ENCODE measurements at regions not wholly inside any gene's neighbourhood (a gene's known extent, or its start where the extent isn't known, plus 50 kb on each side); places are given as distances from the start of the nearest gene placed in this dataset.

DNA sequence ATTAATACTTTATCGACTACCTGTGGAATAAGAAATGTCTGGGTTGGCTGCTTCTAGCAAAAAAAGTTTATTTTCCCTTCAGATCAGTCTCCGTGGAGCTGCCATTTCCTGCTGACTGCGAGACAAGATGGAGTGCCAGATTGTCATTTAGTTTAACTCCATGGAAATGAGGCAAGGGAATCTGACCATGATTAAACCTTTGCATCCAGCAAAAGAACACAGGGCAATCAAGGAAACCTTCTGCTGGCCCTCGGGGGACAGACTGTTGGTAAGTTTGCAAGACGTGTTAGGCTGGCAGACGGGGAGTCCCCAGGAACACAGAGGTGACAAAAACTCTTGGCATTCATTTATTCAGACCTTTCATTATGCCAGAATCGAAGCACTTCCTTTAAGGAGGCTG, 52.2 kb upstream of the SPACA1 start:
- Mint-ChIP-seq H3K27ac (no peak overlapping the region), H3K9me3 (ENCODE audit: low read depth) (no peaks in the 10 kb centered on the region), H3K27me3 (peaks cover 27% of the 10 kb centered on the region), H3K36me3 (no peaks in the 10 kb centered on the region), H3K4me3 (no peak overlapping the region), H3K4me1 (no peaks in the 10 kb centered on the region)
- DNase-seq (no peak), ATAC-seq (no peak)
- CTCF ChIA-PET, result no interaction called here

DNA sequence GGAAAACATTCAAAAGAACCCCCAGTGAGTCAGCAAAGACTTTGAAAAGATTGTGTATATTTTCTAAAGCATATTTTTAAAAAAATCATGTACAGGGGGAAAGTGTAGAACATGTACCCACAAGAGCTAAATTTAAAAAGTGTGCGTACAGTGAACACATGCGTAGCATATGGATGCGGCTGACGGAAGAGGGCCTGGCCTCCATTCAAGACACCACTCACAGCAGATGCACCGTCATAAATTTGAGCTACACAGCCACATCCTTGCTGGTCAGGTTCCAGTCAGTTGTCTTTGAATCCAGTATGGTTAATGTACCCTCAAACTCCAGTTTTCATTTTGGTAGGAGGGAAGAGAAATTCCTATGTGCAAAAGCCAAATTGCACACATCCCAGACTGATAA, 54.3 kb upstream of the SPACA1 start:
- CTCF ChIA-PET, result no interaction called here
- Mint-ChIP-seq H3K36me3 (no peaks in the 10 kb centered on the region), H3K4me1 (no peaks in the 10 kb centered on the region), H3K27me3 (peaks cover 25% of the 10 kb centered on the region), H3K27ac (no peak overlapping the region), H3K9me3 (ENCODE audit: low read depth) (no peaks in the 10 kb centered on the region), H3K4me3 (no peak overlapping the region)
- no peak for DNase-seq
- no peak for ATAC-seq

DNA sequence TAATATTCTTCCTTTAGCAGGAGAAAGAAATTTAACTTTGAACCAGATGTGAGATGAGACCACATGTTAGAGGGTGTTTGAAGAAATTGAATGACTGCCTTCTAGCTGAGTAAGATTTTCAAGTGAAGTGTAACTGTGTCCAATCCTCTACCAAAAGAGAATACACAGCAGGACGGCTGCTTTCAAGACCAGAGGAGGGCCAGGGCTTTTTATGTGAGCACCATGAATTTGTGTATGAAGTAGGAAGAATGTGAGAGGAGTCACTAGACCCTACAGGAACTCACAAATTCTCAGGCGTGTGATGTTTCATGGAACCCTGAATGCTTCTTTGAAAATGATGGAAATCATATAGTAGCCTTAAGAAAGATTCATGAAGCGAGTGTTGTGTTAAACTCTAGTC, 56.8 kb upstream of the SPACA1 start:
- Mint-ChIP-seq H3K36me3 (no peaks in the 10 kb centered on the region), H3K27me3 (peaks cover 24% of the 10 kb centered on the region), H3K9me3 (ENCODE audit: low read depth) (no peaks in the 10 kb centered on the region), H3K4me3 (no peak overlapping the region), H3K4me1 (no peaks in the 10 kb centered on the region), H3K27ac (no peak overlapping the region)
- CTCF ChIA-PET, result no interaction called here
- DNase-seq (no peak), ATAC-seq (no peak)

GRCh38 chr6:87982134-87982533, 65.5 kb upstream of the SPACA1 start:
- CTCF ChIA-PET, result no interaction called here

GRCh38 chr6:87979737-87980136, 67.9 kb upstream of the SPACA1 start:
- peaks cover 33% of the 10 kb centered on the region for H3K27me3 Mint-ChIP-seq
- ATAC-seq, result no peak
- peak overlapping the region; percentile 43 for H3K4me3 Mint-ChIP-seq
- H3K27ac Mint-ChIP-seq, result no peak overlapping the region
- no peak for DNase-seq
- no peaks in the 10 kb centered on the region for H3K36me3 Mint-ChIP-seq
- no peaks in the 10 kb centered on the region for H3K9me3 Mint-ChIP-seq (ENCODE audit: low read depth)
- H3K4me1 Mint-ChIP-seq, result peaks cover 6% of the 10 kb centered on the region
- CTCF ChIA-PET, result interaction anchor here (0.7 kb wide), 1 partner anchor 424 kb away, joined by 3 read pairs; no protein-coding TSS in a partner anchor

More at GRCh38 chr6:87982134-87982533, 65.5 kb upstream of the SPACA1 start:
- Mint-ChIP-seq H3K9me3 (ENCODE audit: low read depth) (no peaks in the 10 kb centered on the region), H3K4me1 (peaks cover 6% of the 10 kb centered on the region), H3K27ac (no peak overlapping the region), H3K4me3 (no peak overlapping the region), H3K27me3 (peaks cover 31% of the 10 kb centered on the region), H3K36me3 (no peaks in the 10 kb centered on the region)
- ATAC-seq (no peak), DNase-seq (no peak)

GRCh38 chr6:87976616-87977015, 71.0 kb upstream of the SPACA1 start:
- CTCF ChIA-PET, result no interaction called here
- peaks cover 24% of the 10 kb centered on the region for H3K27me3 Mint-ChIP-seq
- H3K36me3 Mint-ChIP-seq, result no peaks in the 10 kb centered on the region
- H3K27ac Mint-ChIP-seq, result no peak overlapping the region
- DNase-seq, result no peak
- peaks cover 6% of the 10 kb centered on the region for H3K4me1 Mint-ChIP-seq
- ATAC-seq, result no peak
- no peaks in the 10 kb centered on the region for H3K9me3 Mint-ChIP-seq (ENCODE audit: low read depth)
- no peak overlapping the region for H3K4me3 Mint-ChIP-seq

- CTCF ChIA-PET, result no interaction called here
- peaks cover 6% of the 10 kb centered on the region for H3K4me1 Mint-ChIP-seq
- no peak overlapping the region for H3K27ac Mint-ChIP-seq
- H3K36me3 Mint-ChIP-seq, result no peaks in the 10 kb centered on the region
- H3K27me3 Mint-ChIP-seq, result peaks cover 24% of the 10 kb centered on the region
- no peak overlapping the region for H3K4me3 Mint-ChIP-seq
- H3K9me3 Mint-ChIP-seq (ENCODE audit: low read depth), result no peaks in the 10 kb centered on the region
- ATAC-seq, result no peak
- DNase-seq, result no peak
Observed at GRCh38 chr6:87975561-87975960, 72.1 kb upstream of the SPACA1 start.

- no peak for ATAC-seq
Observed at GRCh38 chr6:87972279-87972678, 75.4 kb upstream of the SPACA1 start.

DNA sequence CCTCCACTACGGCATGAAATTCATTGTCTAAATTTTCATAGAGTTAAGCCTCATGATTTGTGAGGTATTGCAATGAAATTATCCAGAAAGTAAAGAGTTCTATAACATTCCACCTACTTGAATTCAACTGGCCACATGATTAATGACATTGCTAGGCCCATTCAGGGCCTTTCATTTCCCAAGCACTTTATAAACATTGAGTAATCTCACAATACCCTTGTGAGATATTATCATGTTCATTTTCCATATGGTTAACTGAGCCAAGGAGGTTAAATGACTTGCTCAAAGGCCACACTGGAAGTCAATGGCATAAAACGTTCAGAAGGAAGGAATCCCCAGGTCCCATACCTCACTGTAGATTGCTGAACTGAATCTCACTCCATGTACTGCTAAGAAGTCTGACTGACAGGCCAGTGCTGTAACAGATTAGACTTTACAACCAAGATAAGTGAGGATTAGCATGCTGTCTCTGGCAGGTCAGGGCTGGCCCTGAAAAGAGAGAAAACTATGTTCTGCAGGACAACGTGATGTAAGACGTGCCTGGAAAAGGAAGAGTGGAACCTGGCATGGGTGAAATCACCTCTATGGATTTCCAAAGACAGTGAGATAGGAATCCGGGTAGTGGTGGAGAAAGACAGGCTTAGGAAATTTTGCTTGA, 75.9 kb upstream of the SPACA1 start:
- CTCF ChIA-PET, result no interaction called here
- no peaks in the 10 kb centered on the region for H3K9me3 Mint-ChIP-seq (ENCODE audit: low read depth)
- no peaks in the 10 kb centered on the region for H3K4me1 Mint-ChIP-seq
- no peak for DNase-seq
- H3K27me3 Mint-ChIP-seq, result peaks cover 12% of the 10 kb centered on the region
- H3K36me3 Mint-ChIP-seq, result no peaks in the 10 kb centered on the region
- no peak for ATAC-seq
- H3K27ac Mint-ChIP-seq, result no peak overlapping the region
- H3K4me3 Mint-ChIP-seq, result no peak overlapping the region

More at GRCh38 chr6:87972279-87972678, 75.4 kb upstream of the SPACA1 start:
- CTCF ChIA-PET, result no interaction called here
- H3K4me1 Mint-ChIP-seq, result no peaks in the 10 kb centered on the region
- no peaks in the 10 kb centered on the region for H3K9me3 Mint-ChIP-seq (ENCODE audit: low read depth)
- DNase-seq, result no peak
- H3K27ac Mint-ChIP-seq, result no peak overlapping the region
- H3K4me3 Mint-ChIP-seq, result no peak overlapping the region
- H3K36me3 Mint-ChIP-seq, result no peaks in the 10 kb centered on the region
- H3K27me3 Mint-ChIP-seq, result peaks cover 13% of the 10 kb centered on the region

- peak; percentile 78 for ATAC-seq
- Mint-ChIP-seq H3K9me3 (ENCODE audit: low read depth) (no peaks in the 10 kb centered on the region), H3K4me1 (no peaks in the 10 kb centered on the region), H3K4me3 (no peak overlapping the region), H3K27ac (no peak overlapping the region), H3K36me3 (no peaks in the 10 kb centered on the region), H3K27me3 (peaks cover 3% of the 10 kb centered on the region)
- peak; percentile 52 for DNase-seq
- CTCF ChIA-PET, result interaction anchor here (1.5 kb wide), 1 partner anchor 40 kb away, joined by 3 read pairs; no protein-coding TSS in a partner anchor
Observed at GRCh38 chr6:87968435-87969278, 79.0 kb upstream of the SPACA1 start.

- peaks cover 6% of the 10 kb centered on the region for H3K27me3 Mint-ChIP-seq
- H3K9me3 Mint-ChIP-seq (ENCODE audit: low read depth), result no peaks in the 10 kb centered on the region
- DNase-seq (no peak), ATAC-seq (no peak)
- no peak overlapping the region for H3K4me3 Mint-ChIP-seq
- CTCF ChIA-PET, result no interaction called here
- H3K27ac Mint-ChIP-seq, result no peak overlapping the region
- H3K36me3 Mint-ChIP-seq, result no peaks in the 10 kb centered on the region
- no peaks in the 10 kb centered on the region for H3K4me1 Mint-ChIP-seq
Observed at GRCh38 chr6:87965806-87966205, 81.8 kb upstream of the SPACA1 start.

- no peaks in the 10 kb centered on the region for H3K4me1 Mint-ChIP-seq
- no peak overlapping the region for H3K27ac Mint-ChIP-seq
- CTCF ChIA-PET, result no interaction called here
- H3K27me3 Mint-ChIP-seq, result peaks cover 29% of the 10 kb centered on the region
- no peak overlapping the region for H3K4me3 Mint-ChIP-seq
- no peaks in the 10 kb centered on the region for H3K36me3 Mint-ChIP-seq
- DNase-seq (no peak), ATAC-seq (no peak)
- no peaks in the 10 kb centered on the region for H3K9me3 Mint-ChIP-seq (ENCODE audit: low read depth)
Observed at GRCh38 chr6:87959083-87959482, 88.6 kb upstream of the SPACA1 start.

DNA sequence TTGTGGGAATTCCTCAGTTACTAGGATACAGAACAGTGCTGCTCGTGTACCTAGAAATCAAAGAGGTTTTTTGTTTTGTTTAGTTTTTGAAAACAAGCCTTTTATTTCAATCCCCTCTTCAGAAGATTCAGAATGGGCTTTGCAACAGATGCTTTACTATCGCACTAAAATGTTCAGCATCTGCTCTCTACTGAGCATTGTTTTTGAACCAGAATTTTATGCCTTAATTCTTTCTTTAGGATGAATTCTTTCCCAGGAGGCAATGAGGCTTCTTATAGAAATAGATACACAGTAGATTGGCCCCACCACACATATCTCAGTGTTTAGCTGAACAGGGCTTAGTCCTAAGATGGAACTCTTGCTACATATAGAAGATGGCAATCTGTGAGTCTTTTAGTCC, 95.9 kb upstream of the SPACA1 start:
- Mint-ChIP-seq H3K27me3 (peaks cover 10% of the 10 kb centered on the region), H3K27ac (no peak overlapping the region)
- CTCF ChIA-PET, result no interaction called here

DNA sequence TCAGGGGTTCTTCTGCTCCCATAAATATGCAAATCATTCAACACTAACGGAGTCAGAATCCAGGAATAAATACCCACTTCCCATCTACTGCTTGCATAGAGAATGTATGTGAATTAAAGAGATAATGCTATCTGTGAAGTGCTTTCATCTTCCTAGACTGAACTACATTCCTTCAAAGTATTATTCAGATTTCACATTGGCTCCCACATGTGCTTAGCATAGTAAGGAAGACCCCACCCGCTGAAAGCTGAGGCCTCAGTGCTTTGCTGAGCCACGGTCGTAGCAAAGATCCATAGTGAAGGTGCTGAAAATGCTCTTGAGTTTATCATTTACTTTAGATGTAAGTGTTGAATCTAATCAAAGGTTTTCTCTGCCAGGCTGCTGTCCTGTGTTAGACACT, 97.0 kb upstream of the SPACA1 start:
- ATAC-seq, result no peak
- no peaks in the 10 kb centered on the region for H3K36me3 Mint-ChIP-seq
- H3K9me3 Mint-ChIP-seq (ENCODE audit: low read depth), result no peaks in the 10 kb centered on the region
- no peak overlapping the region for H3K27ac Mint-ChIP-seq
- H3K4me3 Mint-ChIP-seq, result no peak overlapping the region
- CTCF ChIA-PET, result no interaction called here
- H3K4me1 Mint-ChIP-seq, result no peaks in the 10 kb centered on the region
- DNase-seq, result no peak
- H3K27me3 Mint-ChIP-seq, result peaks cover 14% of the 10 kb centered on the region

More for the DNA sequence above, 95.9 kb upstream of the SPACA1 start:
- DNase-seq (no peak), ATAC-seq (no peak)
- Mint-ChIP-seq H3K9me3 (ENCODE audit: low read depth) (no peaks in the 10 kb centered on the region), H3K4me3 (no peak overlapping the region), H3K4me1 (no peaks in the 10 kb centered on the region), H3K36me3 (no peaks in the 10 kb centered on the region)

Measured in activated CD8-positive, alpha-beta memory T cell treated with anti-CD3 and anti-CD28 coated beads, Interleukin-2, amount 10 ng/mL, durations not matched to agents 7 days and 5 days (primary cell).